Esophagus squamous epithelium (tissue), 4 donors: ENCODE measurements at regions not wholly inside any gene's neighbourhood (a gene's known extent, or its start where the extent isn't known, plus 50 kb on each side); places are given as distances from the start of the nearest gene placed in this dataset.

Experiments
- POLR2A ChIP-seq, 4 donors: fragments of 450-650 bp; IDR thresholded peaks; one replicate each; pipeline ENCODE4 v1.6.1; 2017; ENCODE audit warnings: antibody characterized with exemption in 4 of 4, mild to moderate bottlenecking in 4 of 4, moderate library complexity in 3 of 4
- TF ChIP-seq, protein P1 (sequence below), 6 experiments: fragments of 450-650 bp in 4 of 6; fragments of 200-600 bp in 2 of 6; sonication (generic) in 2 of 6; IDR thresholded peaks; one replicate each; pipeline ENCODE4 v1.5.1; 2016 to 2019; ENCODE audit warnings: antibody characterized with exemption in 6 of 6, mild to moderate bottlenecking in 4 of 6, moderate library complexity in 4 of 6

DNA sequence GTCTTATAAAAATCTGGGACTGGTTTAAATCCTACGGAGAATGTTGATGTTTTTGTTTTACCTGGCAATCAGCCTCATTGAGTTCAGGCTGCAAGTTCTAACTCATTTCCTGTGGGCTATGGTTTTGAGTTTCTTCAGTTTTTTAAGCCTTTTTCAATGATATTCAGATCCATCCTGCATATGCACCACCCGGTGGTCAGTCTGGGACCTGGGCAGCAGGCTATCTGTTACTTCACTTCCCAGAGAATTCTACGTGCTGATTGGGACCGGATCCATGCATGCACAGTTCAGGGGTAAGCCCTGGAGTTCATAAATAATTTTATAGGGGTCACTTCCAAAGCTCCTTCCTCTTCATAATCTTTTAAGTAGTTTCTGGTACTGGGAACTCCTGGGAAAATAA lies 339.2 kb upstream of the HNRNPA3 start:
- no peak for TF ChIP-seq POLR2A (IDR thresholded peaks at IDR 0.05)
- TF ChIP-seq, protein P1, sequence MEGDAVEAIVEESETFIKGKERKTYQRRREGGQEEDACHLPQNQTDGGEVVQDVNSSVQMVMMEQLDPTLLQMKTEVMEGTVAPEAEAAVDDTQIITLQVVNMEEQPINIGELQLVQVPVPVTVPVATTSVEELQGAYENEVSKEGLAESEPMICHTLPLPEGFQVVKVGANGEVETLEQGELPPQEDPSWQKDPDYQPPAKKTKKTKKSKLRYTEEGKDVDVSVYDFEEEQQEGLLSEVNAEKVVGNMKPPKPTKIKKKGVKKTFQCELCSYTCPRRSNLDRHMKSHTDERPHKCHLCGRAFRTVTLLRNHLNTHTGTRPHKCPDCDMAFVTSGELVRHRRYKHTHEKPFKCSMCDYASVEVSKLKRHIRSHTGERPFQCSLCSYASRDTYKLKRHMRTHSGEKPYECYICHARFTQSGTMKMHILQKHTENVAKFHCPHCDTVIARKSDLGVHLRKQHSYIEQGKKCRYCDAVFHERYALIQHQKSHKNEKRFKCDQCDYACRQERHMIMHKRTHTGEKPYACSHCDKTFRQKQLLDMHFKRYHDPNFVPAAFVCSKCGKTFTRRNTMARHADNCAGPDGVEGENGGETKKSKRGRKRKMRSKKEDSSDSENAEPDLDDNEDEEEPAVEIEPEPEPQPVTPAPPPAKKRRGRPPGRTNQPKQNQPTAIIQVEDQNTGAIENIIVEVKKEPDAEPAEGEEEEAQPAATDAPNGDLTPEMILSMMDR (IDR thresholded peaks at IDR 0.05): no peak
